ENCODE measurements at regions not wholly inside any gene's neighbourhood (a gene's known extent, or its start where the extent isn't known, plus 50 kb on each side); places are given as distances from the start of the nearest gene placed in this dataset.

DNA sequence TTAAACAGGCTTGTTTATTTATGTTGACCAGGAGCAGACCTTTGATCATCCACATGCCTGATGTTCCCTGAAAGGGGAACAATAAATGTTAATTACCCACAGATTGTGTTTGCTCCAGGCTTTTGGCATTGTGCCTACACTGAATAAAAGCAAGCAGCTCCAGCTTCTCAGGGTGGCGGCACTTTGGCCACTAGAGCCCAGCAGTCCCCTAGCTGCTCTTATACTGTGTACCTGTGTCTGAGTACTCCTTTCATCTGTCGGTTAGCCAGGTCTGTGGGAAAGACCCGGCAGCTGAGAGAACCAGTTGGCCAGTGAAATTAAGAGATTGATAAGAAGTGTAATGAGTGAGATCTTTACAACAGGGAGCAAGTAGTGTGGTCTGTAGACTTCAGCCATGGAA lies 254.8 kb upstream of the FTMT start:
- no peak for TF ChIP-seq CTCF (IDR thresholded peaks at IDR 0.05)
- TF ChIP-seq POLR2A (IDR thresholded peaks at IDR 0.05) = no peak
